WTC11 (cell line): ENCODE measurements at regions not wholly inside any gene's neighbourhood (a gene's known extent, or its start where the extent isn't known, plus 50 kb on each side); places are given as distances from the start of the nearest gene placed in this dataset.

Experiments used
- ATAC-seq: fragments of 200-7000 bp; cut with Tn5 transposase; 2 replicates; pipeline ENCODE4 v1.10.0; 2021; ENCODE audit warnings: mild to moderate bottlenecking, moderate library complexity
- CTCF ChIA-PET: fragments of 300-600 bp; sonication (Branson Sonifier 250); formaldehyde crosslinking; loops from one replicate; lab custom pipeline; 2021; ENCODE audit warnings: antibody characterized with exemption; lab: Charles Lee
- POLR2A ChIA-PET: fragments of 350-600 bp; sonication (Branson Sonifier 250); formaldehyde crosslinking; loops from one replicate; lab custom pipeline; 2021; ENCODE audit warnings: antibody characterized with exemption; lab: Charles Lee
- DNase-seq: peaks from one replicate; pipeline ENCODE4 v3.0.0; 2021; ENCODE audit warnings: low spot score
- H3K27ac Mint-ChIP-seq: 2 replicates; pipeline ENCODE4 v1.8.0; 2021; ENCODE audit warnings: mixed read lengths
- H3K27me3 Mint-ChIP-seq: 2 replicates; pipeline ENCODE4 v1.8.0; 2021; ENCODE audit warnings: low read depth, mild to moderate bottlenecking, moderate library complexity, mixed read lengths
- H3K36me3 Mint-ChIP-seq: 2 replicates; pipeline ENCODE4 v1.8.0; 2021; ENCODE audit warnings: mixed read lengths
- H3K4me1 Mint-ChIP-seq: 2 replicates; pipeline ENCODE4 v1.8.0; 2022; ENCODE audit warnings: mixed read lengths
- H3K4me3 Mint-ChIP-seq: 2 replicates; pipeline ENCODE4 v1.8.0; 2021; ENCODE audit warnings: mild to moderate bottlenecking, moderate library complexity, mixed read lengths
- H3K9me3 Mint-ChIP-seq: 2 replicates; pipeline ENCODE4 v1.8.0; 2021; ENCODE audit warnings: mixed read lengths
- AFF4 ChIP-seq: sonication (generic); formaldehyde crosslinking; IDR thresholded peaks from 2 replicates; pipeline ENCODE4 v1.8.1; 2023; ENCODE audit warnings: mild to moderate bottlenecking, missing genetic modification reagents, borderline replicate concordance
- CREB1 ChIP-seq: sonication (generic); formaldehyde crosslinking; IDR thresholded peaks from 2 replicates; pipeline ENCODE4 v1.8.0; 2023; ENCODE audit warnings: mild to moderate bottlenecking, missing genetic modification reagents
- CTCF ChIP-seq: fragments of 200-600 bp; IDR thresholded peaks from 2 replicates; pipeline ENCODE4 v1.8.0; 2022; ENCODE audit warnings: antibody characterized with exemption
- FOXP4 ChIP-seq: sonication (generic); formaldehyde crosslinking; IDR thresholded peaks from 2 replicates; pipeline ENCODE4 v1.8.0; 2022; ENCODE audit warnings: mild to moderate bottlenecking, missing genetic modification reagents
- MXD4 ChIP-seq: fragments of 250-450 bp; sonication (Bioruptor Pico); IDR thresholded peaks from 2 replicates; pipeline ENCODE4 v1.8.0; 2021; ENCODE audit warnings: mild to moderate bottlenecking, moderate library complexity, borderline replicate concordance
- NFE2L1 ChIP-seq: sonication (generic); formaldehyde crosslinking; IDR thresholded peaks from 2 replicates; pipeline ENCODE4 v1.8.1; 2023; ENCODE audit warnings: missing genetic modification reagents
- PRRX2 ChIP-seq: fragments of 250-450 bp; sonication (Bioruptor Pico); IDR thresholded peaks from 2 replicates; pipeline ENCODE4 v1.8.0; 2021; ENCODE audit warnings: mild to moderate bottlenecking
- SOX15 ChIP-seq: fragments of 250-450 bp; sonication (Bioruptor Pico); IDR thresholded peaks from 2 replicates; pipeline ENCODE4 v1.9.0; 2021; ENCODE audit warnings: mild to moderate bottlenecking
- TEAD1 ChIP-seq: sonication (generic); formaldehyde crosslinking; IDR thresholded peaks from 2 replicates; pipeline ENCODE4 v1.8.0; 2022; ENCODE audit warnings: mild to moderate bottlenecking, missing genetic modification reagents
- TF ChIP-seq, protein P1 (sequence below): sonication (generic); formaldehyde crosslinking; IDR thresholded peaks from 2 replicates; pipeline ENCODE4 v1.8.0; 2023; ENCODE audit warnings: missing genetic modification reagents
- TF ChIP-seq, protein P2 (sequence below): fragments of 250-450 bp; sonication (Bioruptor Pico); IDR thresholded peaks from 2 replicates; pipeline ENCODE4 v1.9.0; 2021; ENCODE audit warnings: mild to moderate bottlenecking
- TF ChIP-seq, protein P3 (sequence below): sonication (generic); formaldehyde crosslinking; IDR thresholded peaks from 2 replicates; pipeline ENCODE4 v1.8.1; 2023; ENCODE audit warnings: mild to moderate bottlenecking, moderate library complexity, missing genetic modification reagents

GRCh38 chr5:125766706-125767105 lies 656.5 kb upstream of the GRAMD2B start:
- Mint-ChIP-seq H3K36me3 (no peaks in the 10 kb centered on the region), H3K9me3 (peaks cover 13% of the 10 kb centered on the region), H3K27ac (no peak overlapping the region), H3K4me1 (peaks cover 2% of the 10 kb centered on the region; the same call in 1 of the 2 replicates), H3K4me3 (no peak overlapping the region), H3K27me3 (no peaks in the 10 kb centered on the region)
- POLR2A ChIA-PET: no interaction called here
- TF ChIP-seq CREB1 (CRISPR knock-in tag) (no peak), PRRX2 (CRISPR knock-in tag) (no peak), CTCF (no peak), FOXP4 (no peak)
- TF ChIP-seq, protein P1, sequence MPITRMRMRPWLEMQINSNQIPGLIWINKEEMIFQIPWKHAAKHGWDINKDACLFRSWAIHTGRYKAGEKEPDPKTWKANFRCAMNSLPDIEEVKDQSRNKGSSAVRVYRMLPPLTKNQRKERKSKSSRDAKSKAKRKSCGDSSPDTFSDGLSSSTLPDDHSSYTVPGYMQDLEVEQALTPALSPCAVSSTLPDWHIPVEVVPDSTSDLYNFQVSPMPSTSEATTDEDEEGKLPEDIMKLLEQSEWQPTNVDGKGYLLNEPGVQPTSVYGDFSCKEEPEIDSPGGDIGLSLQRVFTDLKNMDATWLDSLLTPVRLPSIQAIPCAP (CRISPR knock-in tag): no peak
- TF ChIP-seq, protein P2, sequence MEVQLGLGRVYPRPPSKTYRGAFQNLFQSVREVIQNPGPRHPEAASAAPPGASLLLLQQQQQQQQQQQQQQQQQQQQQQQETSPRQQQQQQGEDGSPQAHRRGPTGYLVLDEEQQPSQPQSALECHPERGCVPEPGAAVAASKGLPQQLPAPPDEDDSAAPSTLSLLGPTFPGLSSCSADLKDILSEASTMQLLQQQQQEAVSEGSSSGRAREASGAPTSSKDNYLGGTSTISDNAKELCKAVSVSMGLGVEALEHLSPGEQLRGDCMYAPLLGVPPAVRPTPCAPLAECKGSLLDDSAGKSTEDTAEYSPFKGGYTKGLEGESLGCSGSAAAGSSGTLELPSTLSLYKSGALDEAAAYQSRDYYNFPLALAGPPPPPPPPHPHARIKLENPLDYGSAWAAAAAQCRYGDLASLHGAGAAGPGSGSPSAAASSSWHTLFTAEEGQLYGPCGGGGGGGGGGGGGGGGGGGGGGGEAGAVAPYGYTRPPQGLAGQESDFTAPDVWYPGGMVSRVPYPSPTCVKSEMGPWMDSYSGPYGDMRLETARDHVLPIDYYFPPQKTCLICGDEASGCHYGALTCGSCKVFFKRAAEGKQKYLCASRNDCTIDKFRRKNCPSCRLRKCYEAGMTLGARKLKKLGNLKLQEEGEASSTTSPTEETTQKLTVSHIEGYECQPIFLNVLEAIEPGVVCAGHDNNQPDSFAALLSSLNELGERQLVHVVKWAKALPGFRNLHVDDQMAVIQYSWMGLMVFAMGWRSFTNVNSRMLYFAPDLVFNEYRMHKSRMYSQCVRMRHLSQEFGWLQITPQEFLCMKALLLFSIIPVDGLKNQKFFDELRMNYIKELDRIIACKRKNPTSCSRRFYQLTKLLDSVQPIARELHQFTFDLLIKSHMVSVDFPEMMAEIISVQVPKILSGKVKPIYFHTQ (CRISPR knock-in tag): no peak
- DNase-seq: no peak
- ATAC-seq: no peak
- CTCF ChIA-PET: no interaction called here

DNA sequence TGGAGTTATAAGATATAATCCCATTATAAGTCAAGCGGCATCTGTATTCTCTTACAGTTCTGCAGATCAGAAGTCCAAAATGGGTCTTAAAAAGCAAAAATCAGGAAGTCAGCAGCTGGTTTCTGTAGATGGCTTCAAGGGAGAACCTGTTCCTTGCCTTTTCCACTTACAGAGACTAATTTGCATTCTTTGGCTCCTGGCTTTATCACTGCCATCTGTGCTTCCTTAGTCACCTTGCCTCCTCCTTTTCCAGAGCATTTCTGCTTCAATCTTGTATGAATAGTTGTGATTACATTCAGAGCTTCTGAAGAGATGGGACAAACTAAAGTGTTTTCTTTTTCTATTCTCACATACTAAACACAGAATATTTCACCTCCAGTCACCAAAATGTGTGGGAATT lies 647.3 kb upstream of the GRAMD2B start:
- Mint-ChIP-seq H3K27ac (no peak overlapping the region), H3K9me3 (no peaks in the 10 kb centered on the region), H3K27me3 (no peaks in the 10 kb centered on the region), H3K4me1 (peaks cover 10% of the 10 kb centered on the region), H3K36me3 (no peaks in the 10 kb centered on the region), H3K4me3 (no peak overlapping the region)
- CTCF ChIA-PET: no interaction called here
- TF ChIP-seq AFF4 (CRISPR knock-in tag): no peak
- TF ChIP-seq, protein P3, sequence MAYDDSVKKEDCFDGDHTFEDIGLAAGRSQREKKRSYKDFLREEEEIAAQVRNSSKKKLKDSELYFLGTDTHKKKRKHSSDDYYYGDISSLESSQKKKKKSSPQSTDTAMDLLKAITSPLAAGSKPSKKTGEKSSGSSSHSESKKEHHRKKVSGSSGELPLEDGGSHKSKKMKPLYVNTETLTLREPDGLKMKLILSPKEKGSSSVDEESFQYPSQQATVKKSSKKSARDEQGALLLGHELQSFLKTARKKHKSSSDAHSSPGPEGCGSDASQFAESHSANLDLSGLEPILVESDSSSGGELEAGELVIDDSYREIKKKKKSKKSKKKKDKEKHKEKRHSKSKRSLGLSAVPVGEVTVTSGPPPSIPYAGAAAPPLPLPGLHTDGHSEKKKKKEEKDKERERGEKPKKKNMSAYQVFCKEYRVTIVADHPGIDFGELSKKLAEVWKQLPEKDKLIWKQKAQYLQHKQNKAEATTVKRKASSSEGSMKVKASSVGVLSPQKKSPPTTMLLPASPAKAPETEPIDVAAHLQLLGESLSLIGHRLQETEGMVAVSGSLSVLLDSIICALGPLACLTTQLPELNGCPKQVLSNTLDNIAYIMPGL: no peak
- TF ChIP-seq TEAD1 (CRISPR knock-in tag): no peak
- TF ChIP-seq MXD4 (CRISPR knock-in tag): no peak
- TF ChIP-seq NFE2L1: no peak
- no peak for TF ChIP-seq SOX15 (CRISPR knock-in tag)
- POLR2A ChIA-PET: no interaction called here
- no peak for ATAC-seq
- DNase-seq: no peak
